Stimulated activated CD8-positive, alpha-beta memory T cell treated with anti-CD3 and anti-CD28 coated beads, Interleukin-12 subunit alpha, Interleukin-12 subunit beta, amount 100 ng/mL, for 24 hours (primary cell): ENCODE measurements at regions not wholly inside any gene's neighbourhood (a gene's known extent, or its start where the extent isn't known, plus 50 kb on each side); places are given as distances from the start of the nearest gene placed in this dataset.
"Not testable (repeated sequence)": the region's sequence is repeated elsewhere in the genome, so short reads cannot be mapped to it uniquely, and the experiment has no call there.

Experiments
- DNase-seq: peaks from one replicate; pipeline ENCODE4 v3.0.0-alpha.2; 2020; ENCODE audit errors: extremely low read depth

DNA sequence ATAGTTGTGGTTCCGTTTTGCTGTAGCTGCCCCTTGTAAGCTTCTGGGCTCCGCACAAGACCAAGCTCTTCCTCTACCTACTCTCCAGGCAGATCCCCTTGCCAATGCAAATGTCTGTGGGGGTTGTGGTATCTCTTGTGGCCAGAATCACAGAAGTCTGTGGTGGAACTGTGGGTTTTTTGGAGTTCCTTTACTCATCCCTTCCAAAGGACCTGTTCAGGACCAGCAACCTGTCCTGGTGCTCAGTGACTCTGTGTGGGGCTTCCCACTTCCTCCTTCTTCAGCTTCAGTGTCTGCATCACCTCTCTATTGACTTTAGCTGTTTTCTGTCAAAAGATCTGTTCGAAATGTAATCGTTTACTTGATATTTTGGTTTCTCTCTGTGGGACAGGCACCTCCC is 441.3 kb upstream of the ADAMTSL1 start:
- no peak for DNase-seq

DNA sequence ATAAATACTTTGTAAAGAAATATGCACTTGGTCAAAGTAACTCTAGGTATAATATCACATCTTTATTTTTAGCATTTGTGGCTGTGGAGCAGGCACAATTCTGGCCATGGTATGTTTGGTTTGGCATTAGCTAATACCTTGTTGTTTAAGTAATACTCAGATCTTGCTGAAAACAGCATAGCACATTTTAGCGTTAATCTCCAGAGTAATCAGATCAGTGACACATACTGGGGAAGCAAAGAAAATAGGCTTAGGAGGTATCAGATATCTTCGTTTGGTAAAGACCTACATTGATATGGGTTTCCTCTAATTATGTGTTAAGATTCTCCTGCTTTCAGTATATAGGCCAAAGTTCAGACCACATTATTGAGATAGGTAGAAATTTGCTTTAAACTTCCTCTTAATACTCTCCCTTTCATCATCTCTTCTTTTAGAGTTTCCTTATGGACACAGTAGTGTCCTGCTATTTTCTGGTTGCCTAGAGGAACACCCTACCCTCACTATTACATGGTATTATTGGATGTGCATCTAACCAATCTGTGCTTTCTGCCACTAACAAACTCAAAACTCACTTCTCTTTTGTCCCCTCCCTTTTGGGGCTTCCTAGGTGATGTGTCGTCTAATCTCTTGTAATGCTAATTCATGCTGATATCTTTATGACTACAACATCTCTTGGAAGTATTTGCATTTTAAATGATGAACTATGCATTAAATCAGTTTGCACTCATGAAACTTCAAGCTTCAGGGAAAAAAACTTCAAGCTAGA is 437.3 kb upstream of the ADAMTSL1 start:
- DNase-seq, result no peak

DNA sequence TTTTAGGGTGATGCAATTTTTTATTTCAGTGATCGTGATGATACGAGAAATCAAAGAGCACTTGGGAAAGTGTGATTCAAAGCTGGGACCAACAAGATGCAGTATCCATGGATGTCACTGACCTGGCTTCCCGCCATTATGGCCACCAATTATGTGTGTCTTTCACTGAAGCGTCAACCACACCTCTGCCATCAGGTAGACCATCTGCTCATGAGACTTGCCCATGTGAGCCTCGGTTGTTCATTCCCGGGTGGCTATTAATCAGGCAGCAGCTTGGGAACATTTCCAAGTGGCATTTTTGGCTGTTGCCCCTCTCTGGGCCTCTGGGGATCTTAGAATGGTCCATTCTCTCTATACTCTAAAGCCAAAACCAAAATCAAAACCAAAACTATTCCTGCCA is 436.0 kb upstream of the ADAMTSL1 start:
- DNase-seq, result no peak

DNA sequence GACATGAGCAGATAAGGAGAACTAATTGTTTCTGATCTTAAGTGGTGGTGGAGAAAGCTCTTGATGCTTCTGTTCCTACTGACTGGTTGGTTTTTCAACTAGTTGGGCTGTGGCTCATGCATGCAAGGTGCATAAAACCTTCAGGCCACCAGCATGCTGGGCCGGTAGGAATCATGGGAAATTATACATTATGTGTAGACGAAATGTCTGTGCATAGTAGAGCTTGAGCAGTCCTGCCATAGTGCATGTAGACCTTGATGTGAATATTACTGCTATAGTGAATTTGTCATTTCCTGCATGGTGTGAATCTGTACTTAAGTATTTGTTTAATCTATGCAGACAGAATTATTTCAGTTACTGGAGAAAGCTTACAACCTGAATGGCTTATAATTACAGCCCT is 433.6 kb upstream of the ADAMTSL1 start:
- DNase-seq, result no peak

DNA sequence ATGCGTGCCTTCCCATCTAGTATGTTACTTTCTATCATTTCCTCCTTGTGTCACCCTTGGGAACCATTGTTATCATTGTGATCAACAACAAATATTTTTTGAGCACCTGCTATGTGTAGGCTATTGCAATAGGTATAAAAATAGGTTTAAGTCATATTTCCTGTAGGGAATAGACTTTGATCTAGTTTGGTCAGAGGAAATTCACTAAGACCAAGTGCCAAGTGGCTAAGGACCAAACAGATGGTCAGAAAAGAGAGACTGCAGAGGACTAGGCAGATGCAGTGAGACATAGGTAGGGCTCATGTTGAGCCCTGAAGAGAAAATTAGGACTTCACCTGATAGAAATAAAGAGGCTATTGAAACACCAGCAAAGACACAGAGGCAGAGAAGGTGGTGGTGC is 430.0 kb upstream of the ADAMTSL1 start:
- DNase-seq, result no peak

DNA sequence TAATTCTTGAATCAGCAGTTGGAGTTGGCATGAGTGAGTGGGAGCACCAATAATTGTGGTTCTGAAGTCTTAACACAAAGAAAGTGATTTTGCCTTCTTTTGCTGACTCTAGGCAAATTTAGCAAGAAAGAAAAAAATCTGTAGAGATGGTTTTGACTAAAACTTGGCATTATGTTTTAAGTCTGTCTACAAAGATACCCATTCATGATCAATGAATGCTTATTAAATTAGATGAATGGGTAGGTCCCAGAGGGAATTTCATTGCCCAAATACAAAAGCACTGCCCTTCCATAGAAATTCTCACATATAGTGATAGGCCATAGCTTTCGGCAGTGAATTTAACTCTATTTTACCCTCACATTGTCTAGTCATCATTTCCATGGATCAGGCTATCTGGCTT is 428.6 kb upstream of the ADAMTSL1 start:
- no peak for DNase-seq

DNA sequence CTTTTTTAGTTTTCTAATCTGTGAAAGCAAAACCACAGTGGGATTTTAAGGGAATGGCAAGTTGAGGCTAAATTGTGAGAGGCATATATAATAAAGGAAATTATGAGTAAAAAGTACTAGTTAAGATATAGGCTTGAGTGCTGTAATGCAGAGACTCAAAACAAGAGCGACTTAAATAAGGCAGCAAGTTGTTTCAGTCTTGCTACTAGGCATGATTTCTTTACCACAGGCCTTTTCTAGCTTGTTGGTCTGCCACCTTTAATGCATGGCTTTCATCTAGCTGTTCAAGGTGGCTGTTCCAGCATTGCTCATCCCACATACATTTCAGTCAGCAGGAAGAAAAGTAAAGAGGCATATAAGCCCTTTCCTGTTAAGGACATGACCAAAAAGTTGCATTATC is 427.9 kb upstream of the ADAMTSL1 start:
- DNase-seq, result no peak

DNA sequence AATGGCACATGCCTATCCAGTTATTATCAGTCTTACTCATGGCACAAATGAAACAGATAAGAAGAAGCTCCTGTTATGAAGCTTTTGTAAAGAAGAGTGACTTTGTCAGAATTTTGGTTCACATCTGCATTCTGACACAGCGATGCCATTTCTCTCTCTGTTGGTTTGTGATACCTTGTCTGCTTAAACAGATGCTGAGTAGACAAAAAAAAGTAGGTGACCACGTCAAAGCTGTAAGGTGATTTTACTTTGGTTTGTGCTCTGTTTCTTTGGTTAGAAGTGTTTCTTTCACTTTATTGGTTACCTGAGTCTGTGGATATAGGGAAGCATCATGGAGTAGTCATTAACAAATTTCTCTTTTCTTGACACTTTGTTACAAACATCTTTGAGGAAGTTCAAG is 422.3 kb upstream of the ADAMTSL1 start:
- DNase-seq, result no peak

DNA sequence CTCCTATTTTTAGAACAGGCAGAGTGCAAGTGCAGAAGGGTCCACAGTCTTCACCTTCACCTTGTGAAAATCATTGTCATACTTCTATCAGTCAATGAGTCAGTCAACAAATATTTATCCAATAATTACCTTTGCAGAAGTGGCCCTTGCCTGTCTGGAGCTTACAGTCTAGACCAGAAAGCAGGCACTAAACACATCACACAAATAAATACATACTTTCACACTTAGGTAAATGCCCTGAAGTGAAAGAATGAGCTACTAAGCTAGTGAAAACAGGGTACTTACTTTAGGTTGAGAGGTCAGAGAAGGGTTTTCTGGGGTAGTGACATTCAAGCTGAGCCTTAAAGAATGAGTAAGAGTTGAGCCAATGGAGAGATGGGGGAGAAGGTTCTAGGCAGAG is 421.9 kb upstream of the ADAMTSL1 start:
- no peak for DNase-seq

DNA sequence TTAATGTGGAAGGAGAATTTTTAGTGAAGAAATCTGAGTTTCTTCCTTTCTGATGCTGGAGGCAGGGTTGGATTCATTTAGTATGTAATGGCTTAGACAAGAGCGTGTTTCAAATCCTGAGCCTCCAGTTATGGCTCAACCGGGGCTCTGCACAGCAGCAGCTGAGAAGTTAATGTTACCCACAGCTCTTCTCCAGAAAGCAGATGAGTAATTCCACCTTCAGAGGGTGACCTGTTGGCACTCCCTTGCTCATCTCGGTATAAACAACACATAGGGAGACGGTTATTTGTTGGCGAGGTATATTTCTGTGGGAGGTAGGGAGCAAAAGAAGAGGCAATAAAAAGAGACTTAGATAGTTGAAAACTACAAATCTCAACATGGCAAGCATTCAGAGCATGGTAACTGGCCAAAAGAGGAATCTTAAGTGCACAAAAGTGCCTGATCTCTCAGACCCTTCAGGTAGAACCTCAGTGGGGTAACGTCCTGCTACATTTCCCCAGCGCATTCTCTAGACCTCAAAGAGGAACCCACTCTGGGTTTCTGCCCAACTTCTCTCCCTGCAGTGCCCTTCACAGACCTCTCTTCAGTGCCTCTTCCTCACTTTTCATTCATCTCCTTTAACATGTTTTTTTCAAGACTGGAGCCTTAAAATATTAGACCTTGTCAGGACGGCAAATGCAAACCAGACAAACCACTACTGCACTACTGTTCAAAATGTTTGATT is 417.5 kb upstream of the ADAMTSL1 start:
- DNase-seq, result no peak

DNA sequence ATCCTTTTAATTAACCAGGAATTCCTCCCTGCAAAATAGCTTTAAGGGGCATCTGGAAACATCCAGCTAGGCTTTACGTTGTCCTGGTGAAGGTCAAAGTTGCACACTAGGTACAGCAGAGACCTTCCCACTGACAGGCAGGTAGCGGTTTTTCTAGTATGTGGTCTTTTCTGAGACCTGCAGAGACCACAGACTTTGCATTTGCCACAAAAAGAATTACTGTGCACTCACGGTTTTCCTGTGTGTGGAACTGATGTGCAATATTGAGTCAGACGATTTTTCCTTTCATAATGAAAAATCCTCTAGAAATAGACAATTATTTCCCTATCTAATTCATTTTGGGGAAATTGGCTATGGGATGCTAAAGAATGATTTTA is 417.0 kb upstream of the ADAMTSL1 start:
- no peak for DNase-seq

DNA sequence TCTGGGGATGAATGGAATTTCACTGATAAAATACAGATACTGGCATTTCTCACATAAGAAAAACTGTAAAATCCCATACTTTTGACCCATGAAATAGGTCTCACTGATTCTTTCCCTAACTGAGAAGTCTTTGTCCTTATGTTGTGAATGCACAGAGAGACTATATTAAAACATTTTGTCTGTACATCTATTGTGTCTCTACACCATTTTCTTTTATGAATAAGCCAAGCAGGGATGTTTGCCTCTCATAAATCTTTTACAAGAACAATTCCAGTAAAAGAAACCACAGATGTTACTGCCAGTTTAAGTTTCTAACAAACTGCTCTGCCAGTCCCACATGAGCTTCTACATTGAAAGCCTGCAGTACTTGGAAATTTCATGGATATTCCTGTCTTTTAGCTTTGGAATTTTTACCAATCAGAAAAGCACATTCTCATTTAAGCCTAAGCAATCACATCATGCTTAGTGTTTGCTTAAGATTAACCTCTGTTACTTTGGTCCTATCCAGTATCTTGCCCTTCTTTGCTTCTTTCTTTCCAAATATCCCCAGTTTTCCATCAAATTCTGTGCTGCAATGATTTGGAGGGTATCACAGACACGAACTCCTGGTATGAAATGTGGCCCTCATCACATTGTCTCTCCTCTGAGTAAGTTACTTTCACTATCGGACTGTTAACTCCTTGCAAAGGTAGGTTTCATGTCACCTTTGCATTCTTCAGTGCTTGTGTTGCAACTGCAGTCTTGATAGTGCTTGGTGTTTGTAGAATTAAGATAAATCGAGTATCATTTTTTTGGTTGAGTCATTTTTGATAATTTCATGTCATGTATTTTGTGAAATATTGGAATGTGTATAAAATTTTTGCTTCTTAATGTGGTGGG is 415.1 kb upstream of the ADAMTSL1 start:
- DNase-seq, result no peak

DNA sequence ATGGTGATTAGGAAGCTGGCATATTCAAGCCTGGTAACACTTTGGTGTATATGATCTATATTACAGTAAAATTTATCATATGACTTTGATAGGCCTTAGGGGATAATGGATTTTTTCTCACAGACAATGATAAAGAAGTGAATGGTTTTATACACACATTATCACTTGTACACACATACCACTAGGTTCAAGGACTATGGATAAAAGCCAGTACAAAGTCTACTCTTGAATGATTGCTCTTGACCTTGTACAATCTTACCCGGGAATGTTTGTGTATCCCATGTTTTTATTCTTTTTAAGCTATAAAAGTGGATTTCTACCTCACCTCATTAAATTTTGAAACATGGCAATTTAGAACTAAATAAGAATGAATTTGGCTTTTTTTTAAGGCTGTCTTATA is 414.5 kb upstream of the ADAMTSL1 start:
- DNase-seq, result no peak

DNA sequence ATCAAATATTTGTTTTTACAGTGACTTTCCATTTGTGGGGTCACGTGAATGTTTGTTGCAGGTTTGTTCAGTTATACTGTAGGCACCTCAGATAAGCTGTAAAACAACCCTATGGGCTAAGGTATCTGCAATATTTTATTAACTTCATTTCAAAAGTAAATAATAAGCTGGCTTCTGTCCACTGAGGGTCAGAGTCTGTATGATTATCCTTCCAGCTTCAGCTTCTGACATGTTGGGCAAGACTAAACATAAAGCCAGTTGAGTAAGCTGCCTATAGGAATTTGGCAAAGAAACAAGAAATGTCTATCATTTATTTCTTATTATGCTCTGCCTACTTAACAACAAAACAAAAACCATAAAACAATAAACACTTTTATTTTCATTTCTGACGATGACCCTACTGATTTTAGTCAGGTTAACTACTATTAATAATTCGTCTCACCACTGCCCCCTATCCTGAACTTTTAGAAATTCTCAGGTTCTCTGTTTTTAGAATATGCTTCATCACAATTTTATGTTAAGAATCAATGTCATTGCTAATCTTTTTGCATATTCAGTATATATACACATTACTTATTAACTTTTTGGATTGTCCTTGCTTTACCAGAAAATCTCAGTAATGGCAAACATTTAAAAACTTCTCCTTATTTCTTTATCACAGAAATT is 413.6 kb upstream of the ADAMTSL1 start:
- DNase-seq, result no peak

DNA sequence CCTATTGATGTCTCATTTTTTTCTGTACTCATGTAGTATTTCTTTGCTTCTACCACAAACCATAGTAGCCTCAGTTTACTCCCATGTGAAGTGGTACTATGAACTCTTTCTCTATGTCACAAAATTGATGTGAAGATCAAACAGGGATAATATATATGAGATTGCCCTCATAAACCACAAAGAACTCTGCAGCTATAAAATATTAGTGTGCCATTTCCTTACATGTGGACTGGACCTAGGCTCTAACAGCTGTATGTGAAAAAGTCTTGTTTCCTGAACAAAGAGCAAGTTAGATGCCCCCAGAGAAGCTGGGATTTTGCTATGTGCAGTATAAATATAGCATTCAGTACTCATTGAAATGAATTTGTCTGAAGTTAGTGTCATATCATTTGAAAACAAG is 412.6 kb upstream of the ADAMTSL1 start:
- no peak for DNase-seq

DNA sequence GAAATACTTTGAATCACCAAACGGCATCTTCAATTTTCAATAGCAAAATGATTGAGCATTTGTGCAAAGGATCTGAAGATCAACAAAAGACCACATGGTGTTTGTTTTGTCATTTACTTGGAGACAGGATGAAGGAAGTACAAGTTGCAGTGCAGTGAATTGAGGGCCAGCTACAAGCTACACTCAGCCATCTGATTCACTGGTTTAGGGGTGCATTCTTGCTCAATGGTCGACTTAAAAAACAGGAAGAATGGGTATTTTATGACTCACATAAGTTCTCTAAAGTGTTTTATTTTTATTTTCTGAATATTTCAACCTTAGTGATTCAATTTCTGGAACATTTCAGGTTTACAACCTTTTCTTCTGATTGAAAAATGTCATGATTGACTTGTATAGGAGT is 412.1 kb upstream of the ADAMTSL1 start:
- no peak for DNase-seq

DNA sequence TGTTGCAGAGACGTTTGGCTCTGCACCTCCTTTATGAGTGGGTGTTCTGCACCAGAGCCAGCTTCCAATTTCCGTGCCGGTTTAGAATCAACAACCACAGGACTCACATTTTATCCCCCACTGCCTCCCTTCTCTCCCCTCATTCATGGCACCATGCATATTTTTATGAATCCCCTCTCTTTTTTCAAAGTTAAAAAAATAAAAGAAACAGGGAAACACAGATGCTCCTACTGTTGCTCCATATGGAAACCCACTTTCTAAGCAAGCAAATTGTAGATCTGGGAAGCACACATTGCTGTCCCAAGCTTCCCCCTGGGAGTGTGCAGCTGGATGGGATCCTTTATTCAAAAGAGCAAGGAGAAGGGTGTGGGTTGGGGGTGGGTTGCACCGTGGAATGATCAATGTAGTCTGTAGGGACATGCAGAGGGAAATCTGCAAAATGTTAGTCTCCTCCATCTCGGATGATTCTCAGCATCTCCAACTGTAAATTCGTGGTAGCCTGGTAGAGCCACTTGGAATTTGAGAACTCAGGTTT is 410.0 kb upstream of the ADAMTSL1 start:
- DNase-seq, result no peak

DNA sequence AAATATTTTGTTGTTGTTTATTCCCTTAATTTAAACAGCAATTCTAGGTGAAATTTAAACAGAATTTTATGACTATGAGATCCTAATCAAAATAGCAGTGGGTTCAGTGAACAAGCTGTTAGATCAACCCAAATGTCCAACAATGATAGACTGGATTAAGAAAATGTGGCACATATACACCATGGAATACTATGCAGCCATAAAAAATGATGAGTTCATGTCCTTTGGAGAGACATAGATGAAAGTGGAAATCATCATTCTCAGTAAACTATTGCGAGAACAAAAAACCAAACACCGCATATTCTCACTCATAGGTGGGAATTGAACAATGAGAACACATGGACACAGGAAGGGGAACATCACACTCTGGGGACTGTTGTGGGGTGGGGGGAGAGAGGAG is 407.3 kb upstream of the ADAMTSL1 start:
- not testable (repeated sequence) for DNase-seq

DNA sequence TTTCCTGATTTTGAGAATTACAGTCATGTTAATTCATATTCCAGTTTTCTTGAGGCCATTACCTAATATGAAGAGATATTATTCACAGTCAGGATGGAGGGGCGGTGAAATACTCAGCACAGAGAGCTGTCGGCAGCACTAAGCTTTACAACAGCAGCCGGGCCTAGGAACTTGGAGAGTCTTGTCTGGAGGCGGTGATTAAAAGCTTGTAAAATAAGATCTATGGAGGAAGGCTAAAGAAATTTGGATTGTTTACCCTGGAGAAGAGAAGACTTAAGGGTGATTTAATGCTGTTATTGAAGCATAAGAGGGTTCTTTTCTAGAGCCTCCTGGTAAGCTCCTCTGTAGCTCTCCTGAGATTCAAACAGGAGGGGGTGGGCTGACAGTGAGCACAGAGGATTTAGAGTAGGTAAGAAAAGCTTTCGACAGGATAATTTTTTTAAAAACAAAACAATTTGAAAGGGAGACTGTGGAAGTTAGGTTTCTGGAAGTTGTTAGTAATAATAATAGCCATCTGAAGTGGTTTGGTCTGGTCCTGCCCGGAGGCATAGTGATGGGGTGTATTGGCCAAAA is 406.3 kb upstream of the ADAMTSL1 start:
- DNase-seq, result no peak

DNA sequence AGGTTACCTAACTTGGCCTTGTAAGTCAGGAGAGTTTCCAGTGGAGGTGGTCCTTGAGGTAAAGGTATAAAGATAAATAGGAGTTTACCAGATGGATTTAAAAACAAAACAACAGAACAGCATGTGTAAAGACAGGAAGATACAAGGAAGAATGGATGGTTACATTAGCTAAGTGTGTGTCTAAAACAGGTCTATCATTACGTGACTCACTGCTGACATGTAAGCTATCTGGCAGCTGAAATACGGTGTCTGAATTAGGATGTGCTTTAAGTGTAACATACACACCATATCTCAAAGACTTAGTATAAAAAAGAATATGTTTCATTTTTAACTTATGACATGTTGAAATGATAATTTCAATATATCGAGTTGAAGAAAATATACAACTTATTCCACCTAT is 405.1 kb upstream of the ADAMTSL1 start:
- no peak for DNase-seq

DNA sequence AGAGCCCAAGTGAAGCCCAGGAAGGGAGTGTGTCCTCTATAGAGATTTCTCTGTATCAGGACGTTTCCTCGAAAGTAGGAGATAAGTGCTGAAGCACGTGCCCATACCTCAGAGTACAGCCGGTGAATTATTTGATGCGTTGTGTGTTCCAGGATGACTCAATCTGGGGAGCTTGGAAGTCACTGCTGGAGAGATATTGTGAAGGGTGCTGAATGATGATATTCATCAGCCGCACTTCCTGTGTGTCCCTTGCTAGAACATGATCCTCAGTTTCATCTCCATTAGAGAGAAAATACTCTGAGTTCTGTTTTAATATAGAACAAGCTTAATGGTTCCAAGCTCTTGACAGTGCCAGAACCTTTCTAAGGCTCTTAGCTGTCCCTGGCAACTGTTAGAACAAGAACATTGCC is 402.3 kb upstream of the ADAMTSL1 start:
- DNase-seq, result no peak
